HG03066 (cell line): ENCODE measurements at regions not wholly inside any gene's neighbourhood (a gene's known extent, or its start where the extent isn't known, plus 50 kb on each side); places are given as distances from the start of the nearest gene placed in this dataset.

Experiments
- ATAC-seq: cut with Tn5 transposase; IDR thresholded peaks from one replicate; pipeline ENCODE4 v1.9.1; 2021; ENCODE audit warnings: low read depth; ENCODE audit not compliant: unreplicated experiment

GRCh38 chr6:14641423-14642135, 524.0 kb downstream of the CD83 start:
- ATAC-seq, result no peak

- ATAC-seq, result no peak
Measured at GRCh38 chr6:14642136-14642505, 524.5 kb downstream of the CD83 start.

GRCh38 chr6:14642842-14643241, 525.3 kb downstream of the CD83 start:
- no peak for ATAC-seq

GRCh38 chr6:14644381-14644780, 526.8 kb downstream of the CD83 start:
- no peak for ATAC-seq

- ATAC-seq, result no peak
Measured at GRCh38 chr6:14645221-14645620, 527.6 kb downstream of the CD83 start.

- no peak for ATAC-seq
Measured at GRCh38 chr6:14645841-14646240, 528.3 kb downstream of the CD83 start.

GRCh38 chr6:14646371-14646770, 528.8 kb downstream of the CD83 start:
- no peak for ATAC-seq

- no peak for ATAC-seq
Measured at GRCh38 chr6:14647357-14647756, 529.8 kb downstream of the CD83 start.

- no peak for ATAC-seq
Measured at GRCh38 chr6:14652536-14652935, 535.0 kb downstream of the CD83 start.

GRCh38 chr6:14655201-14656061, 537.9 kb downstream of the CD83 start:
- no peak for ATAC-seq

GRCh38 chr6:14656078-14656521, 538.5 kb downstream of the CD83 start:
- ATAC-seq, result no peak

GRCh38 chr6:14656649-14657048, 539.1 kb downstream of the CD83 start:
- no peak for ATAC-seq

GRCh38 chr6:14658030-14658429, 540.5 kb downstream of the CD83 start:
- ATAC-seq, result no peak

GRCh38 chr6:14658886-14659561, 541.5 kb downstream of the CD83 start:
- ATAC-seq, result no peak

- ATAC-seq, result no peak
Measured at GRCh38 chr6:14659841-14660240, 542.3 kb downstream of the CD83 start.

GRCh38 chr6:14660806-14661579, 543.4 kb downstream of the CD83 start:
- ATAC-seq, result no peak

- no peak for ATAC-seq
Measured at GRCh38 chr6:14661691-14662090, 544.1 kb downstream of the CD83 start.

- ATAC-seq, result peak; percentile 63
Measured at GRCh38 chr6:14664112-14664601, 546.6 kb downstream of the CD83 start.

- no peak for ATAC-seq
Measured at GRCh38 chr6:14664621-14665315, 547.2 kb downstream of the CD83 start.
